ENCODE measurements at regions not wholly inside any gene's neighbourhood (a gene's known extent, or its start where the extent isn't known, plus 50 kb on each side); places are given as distances from the start of the nearest gene placed in this dataset.

- no peak for DNase-seq
Measured at GRCh38 chr19:31903979-31904378, 441.4 kb upstream of the ZNF507 start.

GRCh38 chr19:31906111-31906871 lies 439.1 kb upstream of the ZNF507 start:
- DNase-seq, result no peak

GRCh38 chr19:31907661-31908060 lies 437.7 kb upstream of the ZNF507 start:
- no peak for DNase-seq

- DNase-seq, result no peak
Measured at GRCh38 chr19:31908080-31908479, 437.3 kb upstream of the ZNF507 start.

GRCh38 chr19:31908496-31909225 lies 436.7 kb upstream of the ZNF507 start:
- no peak for DNase-seq

- no peak for DNase-seq
Measured at GRCh38 chr19:31910224-31910623, 435.2 kb upstream of the ZNF507 start.

- no peak for DNase-seq
Measured at GRCh38 chr19:31911577-31911976, 433.8 kb upstream of the ZNF507 start.

GRCh38 chr19:31913103-31913661 lies 432.2 kb upstream of the ZNF507 start:
- DNase-seq, result no peak

- no peak for DNase-seq
Measured at GRCh38 chr19:31930401-31930800, 415.0 kb upstream of the ZNF507 start.

GRCh38 chr19:31937983-31938382 lies 407.4 kb upstream of the ZNF507 start:
- DNase-seq, result no peak

GRCh38 chr19:31938675-31939074 lies 406.7 kb upstream of the ZNF507 start:
- DNase-seq, result no peak

GRCh38 chr19:31940396-31940795 lies 405.0 kb upstream of the ZNF507 start:
- DNase-seq, result no peak

GRCh38 chr19:31943191-31943661 lies 402.2 kb upstream of the ZNF507 start:
- no peak for DNase-seq

GRCh38 chr19:31943778-31944177 lies 401.6 kb upstream of the ZNF507 start:
- no peak for DNase-seq

GRCh38 chr19:31944326-31944725 lies 401.1 kb upstream of the ZNF507 start:
- no peak for DNase-seq

GRCh38 chr19:31946491-31946890 lies 398.9 kb upstream of the ZNF507 start:
- DNase-seq, result no peak

- no peak for DNase-seq
Measured at GRCh38 chr19:31947436-31948115, 397.8 kb upstream of the ZNF507 start.

- no peak for DNase-seq
Measured at GRCh38 chr19:31952693-31953092, 392.7 kb upstream of the ZNF507 start.

GRCh38 chr19:31955061-31955460 lies 390.3 kb upstream of the ZNF507 start:
- no peak for DNase-seq

- no peak for DNase-seq
Measured at GRCh38 chr19:31955884-31956283, 389.5 kb upstream of the ZNF507 start.

GRCh38 chr19:31956771-31957392 lies 388.5 kb upstream of the ZNF507 start:
- no peak for DNase-seq

GRCh38 chr19:31957711-31958110 lies 387.7 kb upstream of the ZNF507 start:
- no peak for DNase-seq

- no peak for DNase-seq
Measured at GRCh38 chr19:31959527-31960018, 385.8 kb upstream of the ZNF507 start.

Measured in NCI-H2227 treated with DMSO at 0.1 percent for 48 hours (cell line).